ENCODE measurements at regions not wholly inside any gene's neighbourhood (a gene's known extent, or its start where the extent isn't known, plus 50 kb on each side); places are given as distances from the start of the nearest gene placed in this dataset.
"Not testable (repeated sequence)": the region's sequence is repeated elsewhere in the genome, so short reads cannot be mapped to it uniquely, and the experiment has no call there.

DNA sequence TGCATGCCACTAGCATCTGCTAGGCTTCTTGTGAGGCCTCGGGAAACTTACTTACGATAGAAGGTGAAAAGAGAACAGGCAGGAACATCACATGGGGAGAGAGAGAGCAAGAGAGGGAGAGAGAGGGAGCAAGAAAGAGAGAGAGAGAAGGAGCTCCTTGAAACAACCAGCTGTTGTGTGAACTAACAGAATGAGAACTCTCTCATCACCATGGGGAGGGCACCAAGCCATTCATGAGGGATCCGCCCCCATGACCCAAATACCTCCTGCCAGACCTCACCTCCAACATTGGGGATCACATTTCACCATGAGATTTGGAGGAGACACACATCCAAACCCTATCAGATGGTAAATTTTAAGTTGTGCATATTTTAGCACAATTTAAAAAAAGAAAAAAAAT is 1217.2 kb downstream of the TYW1 start:
- no peaks in the 10 kb centered on the region for H3K27me3 Mint-ChIP-seq
- no peaks in the 10 kb centered on the region for H3K27me3 ChIP-seq (ENCODE audit: insufficient read depth, low read length)
- H3K36me3 Mint-ChIP-seq, result no peaks in the 10 kb centered on the region

DNA sequence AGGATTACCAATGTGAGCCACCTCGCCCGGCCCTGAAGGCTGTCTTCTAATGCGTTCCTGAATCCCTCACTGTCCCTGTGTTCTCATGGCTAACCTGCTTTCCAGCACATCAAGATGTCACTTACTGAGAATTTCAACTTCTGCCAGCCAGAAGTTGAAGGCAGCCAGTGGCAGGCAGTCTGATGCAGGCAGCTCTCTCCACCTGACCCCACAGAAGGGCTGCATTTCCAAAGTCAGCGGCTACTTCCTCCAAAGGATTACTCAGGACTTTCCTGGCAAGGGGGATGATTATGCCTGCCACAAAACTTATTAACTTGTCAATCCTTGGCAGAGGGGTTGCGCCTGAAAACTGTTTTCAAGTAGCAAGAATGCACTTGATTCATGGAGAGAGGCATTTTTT is 1219.4 kb downstream of the TYW1 start:
- ChIA-PET POLR2A (ENCODE audit: partially characterized antibody) (no interaction called here), CTCF (ENCODE audit: partially characterized antibody) (no interaction called here)
- no peaks in the 10 kb centered on the region for H3K27me3 Mint-ChIP-seq
- no peak overlapping the region for H3K4me3 Mint-ChIP-seq
- Histone ChIP-seq H3K36me3 (ENCODE audit: insufficient read depth, low read length) (no peaks in the 10 kb centered on the region), H3K27ac (ENCODE audit: low read depth, low read length) (no peak overlapping the region), H3K9me3 (ENCODE audit: control insufficient read depth in 1 of 2, low read length in 2 of 2) (no peaks in the 10 kb centered on the region), H3K27me3 (ENCODE audit: insufficient read depth, low read length) (no peaks in the 10 kb centered on the region), H3K4me3 (ENCODE audit: low read length in 2 of 2) (no peak overlapping the region), H3K4me1 (ENCODE audit: insufficient read depth, low read length) (no peaks in the 10 kb centered on the region)
- no peaks in the 10 kb centered on the region for H3K36me3 Mint-ChIP-seq
- H3K27ac Mint-ChIP-seq, result no peak overlapping the region
- DNase-seq, result no peak
- intact Hi-C loops (cut with micrococcal nuclease), result no loop called here
- H3K4me1 Mint-ChIP-seq, result no peaks in the 10 kb centered on the region
- H3K9me3 Mint-ChIP-seq, result peaks cover 0 to 25% (median 8%) of the 10 kb centered on the region in 8 donors

More for the DNA sequence above, 1217.2 kb downstream of the TYW1 start:
- Histone ChIP-seq H3K27ac (ENCODE audit: low read depth, low read length) (no peak overlapping the region), H3K4me3 (ENCODE audit: low read length in 2 of 2) (no peak overlapping the region), H3K36me3 (ENCODE audit: insufficient read depth, low read length) (no peaks in the 10 kb centered on the region), H3K4me1 (ENCODE audit: insufficient read depth, low read length) (no peaks in the 10 kb centered on the region), H3K9me3 (ENCODE audit: control insufficient read depth in 1 of 2, low read length in 2 of 2) (no peaks in the 10 kb centered on the region)
- Mint-ChIP-seq H3K4me1 (no peaks in the 10 kb centered on the region), H3K9me3 (peaks cover 4 to 23% (median 8%) of the 10 kb centered on the region in 8 donors), H3K4me3 (no peak overlapping the region), H3K27ac (no peak overlapping the region)
- POLR2A ChIA-PET (ENCODE audit: partially characterized antibody), result no interaction called here
- DNase-seq, result no peak
- intact Hi-C loops (cut with micrococcal nuclease), result no loop called here
- CTCF ChIA-PET (ENCODE audit: partially characterized antibody), result no interaction called here

DNA sequence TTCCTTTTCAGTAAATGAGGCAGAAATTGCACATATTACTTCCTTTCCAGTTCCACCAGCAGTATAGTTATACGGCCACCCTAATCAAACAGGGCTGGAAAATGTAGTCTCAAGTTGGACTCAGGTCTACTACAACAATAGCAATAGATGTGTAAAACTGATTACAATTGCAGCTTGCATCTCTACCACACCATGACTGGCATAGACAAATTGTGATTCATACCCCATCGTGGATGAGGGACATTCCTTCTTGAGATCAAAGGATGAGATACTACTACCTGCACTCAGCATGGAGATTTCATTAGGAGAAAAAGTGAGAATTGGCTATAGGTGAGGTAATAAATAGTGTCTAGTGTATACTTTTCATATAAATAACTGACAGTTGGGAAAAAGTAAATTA is 1220.8 kb downstream of the TYW1 start:
- H3K4me3 Mint-ChIP-seq, result no peak overlapping the region
- no peaks in the 10 kb centered on the region for H3K9me3 ChIP-seq (ENCODE audit: control insufficient read depth in 1 of 2, low read length in 2 of 2)
- no peak overlapping the region for H3K27ac Mint-ChIP-seq
- H3K27ac ChIP-seq (ENCODE audit: low read depth, low read length), result no peak overlapping the region
- CTCF ChIA-PET (ENCODE audit: partially characterized antibody), result no interaction called here
- H3K36me3 ChIP-seq (ENCODE audit: insufficient read depth, low read length), result no peaks in the 10 kb centered on the region
- POLR2A ChIA-PET (ENCODE audit: partially characterized antibody), result no interaction called here
- intact Hi-C loops (cut with micrococcal nuclease), result no loop called here
- DNase-seq, result no peak
- no peak overlapping the region for H3K4me3 ChIP-seq (ENCODE audit: low read length in 2 of 2)
- H3K4me1 ChIP-seq (ENCODE audit: insufficient read depth, low read length), result no peaks in the 10 kb centered on the region
- no peaks in the 10 kb centered on the region for H3K27me3 ChIP-seq (ENCODE audit: insufficient read depth, low read length)
- no peaks in the 10 kb centered on the region for H3K27me3 Mint-ChIP-seq
- no peaks in the 10 kb centered on the region for H3K4me1 Mint-ChIP-seq
- H3K9me3 Mint-ChIP-seq, result peaks cover under 1 to 24% (median 6%) of the 10 kb centered on the region in 8 donors
- H3K36me3 Mint-ChIP-seq, result no peaks in the 10 kb centered on the region

DNA sequence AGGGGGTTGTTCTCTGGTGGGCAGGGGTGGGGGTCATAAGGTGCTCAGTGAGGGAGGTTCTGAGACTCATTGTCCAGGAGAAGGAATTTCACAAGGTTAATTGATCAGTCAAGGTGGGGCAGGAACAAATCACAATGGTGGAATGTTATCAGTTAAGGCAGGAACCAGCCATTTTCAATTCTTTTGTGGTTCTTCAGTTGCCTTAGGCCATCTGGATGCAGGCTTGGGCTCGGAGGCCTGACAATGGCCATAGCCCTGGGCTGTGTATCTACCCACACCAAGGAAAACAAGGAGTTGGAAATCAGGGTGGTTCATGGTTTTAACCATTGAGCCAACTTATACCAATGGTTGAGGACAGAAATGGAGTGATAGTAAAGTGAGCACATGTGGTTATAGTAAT is 1221.8 kb downstream of the TYW1 start:
- no peak overlapping the region for H3K27ac Mint-ChIP-seq
- H3K36me3 ChIP-seq (ENCODE audit: insufficient read depth, low read length), result no peaks in the 10 kb centered on the region
- DNase-seq, result no peak

DNA sequence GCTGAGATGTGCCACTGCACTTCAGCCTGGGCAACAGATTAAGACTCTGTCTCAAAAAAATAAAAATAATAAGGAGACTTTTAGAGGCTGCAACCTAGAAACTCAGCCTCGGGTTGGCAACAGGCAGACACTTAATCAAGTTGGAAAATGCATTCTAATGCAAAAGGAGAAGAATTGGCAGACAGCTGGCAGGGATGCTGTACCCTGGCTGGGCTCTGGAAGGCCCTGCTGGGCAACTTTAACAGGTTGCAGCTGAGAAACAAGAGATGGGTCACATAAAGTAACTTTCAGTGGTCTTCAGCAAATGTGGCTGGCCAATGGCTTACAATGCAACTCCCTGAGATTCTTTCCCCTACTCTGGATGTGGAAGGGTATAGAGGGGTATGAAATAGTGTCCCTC is 1225.7 kb downstream of the TYW1 start:
- Mint-ChIP-seq H3K27me3 (peaks cover 0 to 1% of the 10 kb centered on the region in 2 donors), H3K9me3 (peaks cover 0 to 17% (median 7%) of the 10 kb centered on the region in 8 donors), H3K36me3 (no peaks in the 10 kb centered on the region), H3K4me3 (no peak overlapping the region), H3K4me1 (no peaks in the 10 kb centered on the region), H3K27ac (no peak overlapping the region)
- Histone ChIP-seq H3K27ac (ENCODE audit: low read depth, low read length) (no peak overlapping the region), H3K4me1 (ENCODE audit: insufficient read depth, low read length) (no peaks in the 10 kb centered on the region), H3K27me3 (ENCODE audit: insufficient read depth, low read length) (no peaks in the 10 kb centered on the region), H3K4me3 (ENCODE audit: low read length in 2 of 2) (no peak overlapping the region), H3K9me3 (ENCODE audit: control insufficient read depth in 1 of 2, low read length in 2 of 2) (no peaks in the 10 kb centered on the region), H3K36me3 (ENCODE audit: insufficient read depth, low read length) (no peaks in the 10 kb centered on the region)
- intact Hi-C loops (cut with micrococcal nuclease), result no loop called here
- CTCF ChIA-PET (ENCODE audit: partially characterized antibody), result no interaction called here
- no peak for DNase-seq
- POLR2A ChIA-PET (ENCODE audit: partially characterized antibody), result no interaction called here

More for the DNA sequence above, 1221.8 kb downstream of the TYW1 start:
- Histone ChIP-seq H3K4me3 (ENCODE audit: low read length in 2 of 2) (no peak overlapping the region), H3K9me3 (ENCODE audit: control insufficient read depth in 1 of 2, low read length in 2 of 2) (no peaks in the 10 kb centered on the region), H3K27me3 (ENCODE audit: insufficient read depth, low read length) (no peaks in the 10 kb centered on the region), H3K4me1 (ENCODE audit: insufficient read depth, low read length) (no peaks in the 10 kb centered on the region), H3K27ac (ENCODE audit: low read depth, low read length) (no peak overlapping the region)
- POLR2A ChIA-PET (ENCODE audit: partially characterized antibody), result no interaction called here
- H3K27me3 Mint-ChIP-seq, result no peaks in the 10 kb centered on the region
- H3K36me3 Mint-ChIP-seq, result no peaks in the 10 kb centered on the region
- H3K4me3 Mint-ChIP-seq, result no peak overlapping the region
- no peaks in the 10 kb centered on the region for H3K4me1 Mint-ChIP-seq
- H3K9me3 Mint-ChIP-seq, result peaks cover 0 to 23% (median 7%) of the 10 kb centered on the region in 8 donors
- intact Hi-C loops (cut with micrococcal nuclease), result no loop called here
- CTCF ChIA-PET (ENCODE audit: partially characterized antibody), result no interaction called here

DNA sequence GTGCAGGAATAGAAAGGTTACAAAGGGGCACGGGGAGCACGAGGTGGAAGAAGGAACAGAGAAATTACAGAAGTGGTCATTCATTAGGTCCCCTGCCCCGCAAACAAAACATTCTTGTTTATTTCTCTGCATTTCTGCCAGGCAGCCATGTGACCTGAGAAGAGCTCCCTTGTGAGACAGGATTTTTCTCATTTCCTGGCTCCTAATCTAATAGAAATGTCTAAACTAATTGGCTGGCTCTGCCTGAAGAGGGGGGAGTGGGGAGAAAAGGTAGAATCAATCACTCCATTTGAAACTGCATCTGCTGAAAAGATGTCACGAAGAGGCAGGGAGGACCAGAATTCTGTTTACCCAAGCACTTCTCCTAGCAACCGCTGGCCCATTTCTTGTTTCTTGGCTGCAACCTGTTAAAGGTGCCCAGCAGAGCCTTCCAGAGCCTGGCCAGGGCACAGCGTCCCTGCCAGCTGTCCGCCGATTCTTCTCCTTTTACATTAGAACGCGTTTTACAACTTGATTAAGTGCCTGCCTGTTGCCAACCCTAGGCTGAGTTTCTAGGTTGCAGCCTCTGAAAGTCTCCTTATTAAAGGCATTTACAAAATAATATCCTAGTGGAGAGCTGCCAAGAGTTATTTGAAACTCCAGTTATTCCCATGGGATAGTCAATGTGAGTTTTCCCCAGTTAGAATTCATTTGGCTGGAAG is 1227.6 kb downstream of the TYW1 start:
- POLR2A ChIA-PET (ENCODE audit: partially characterized antibody), result no interaction called here
- Histone ChIP-seq H3K4me3 (ENCODE audit: low read length in 2 of 2) (no peak overlapping the region), H3K27me3 (ENCODE audit: insufficient read depth, low read length) (no peaks in the 10 kb centered on the region), H3K9me3 (ENCODE audit: control insufficient read depth in 1 of 2, low read length in 2 of 2) (no peaks in the 10 kb centered on the region), H3K27ac (ENCODE audit: low read depth, low read length) (no peak overlapping the region), H3K36me3 (ENCODE audit: insufficient read depth, low read length) (no peaks in the 10 kb centered on the region), H3K4me1 (ENCODE audit: insufficient read depth, low read length) (no peaks in the 10 kb centered on the region)
- no peak for DNase-seq
- intact Hi-C loops (cut with micrococcal nuclease), result no loop called here
- Mint-ChIP-seq H3K4me3 (no peak overlapping the region), H3K36me3 (no peaks in the 10 kb centered on the region), H3K9me3 (peaks cover 4 to 19% (median 9%) of the 10 kb centered on the region in 8 donors), H3K27ac (no peak overlapping the region), H3K27me3 (peaks cover 0 to 1% of the 10 kb centered on the region in 2 donors), H3K4me1 (no peaks in the 10 kb centered on the region)
- CTCF ChIA-PET (ENCODE audit: partially characterized antibody), result no interaction called here

DNA sequence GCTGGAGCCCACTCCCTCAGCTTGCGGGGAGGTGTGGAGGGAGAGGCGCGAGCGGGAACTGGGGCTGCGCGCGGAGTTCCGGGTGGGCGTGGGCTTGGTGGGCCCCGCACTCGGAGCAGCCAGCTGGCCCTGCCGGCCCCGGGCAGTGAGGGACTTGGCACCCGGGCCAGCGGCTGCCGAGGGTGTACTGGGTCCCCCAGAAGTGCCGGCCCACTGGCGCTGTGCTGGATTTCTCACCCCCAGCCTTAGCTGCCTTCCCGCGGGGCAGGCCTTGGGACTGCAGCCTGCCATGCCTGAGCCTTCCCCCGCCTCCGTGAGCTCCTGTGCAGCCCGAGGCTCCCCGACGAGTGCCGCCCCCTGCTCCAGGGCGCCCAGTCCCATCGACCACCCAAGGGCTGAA is 1234.4 kb downstream of the TYW1 start:
- H3K4me3 Mint-ChIP-seq; H3K36me3 ChIP-seq (ENCODE audit: insufficient read depth, low read length); intact Hi-C loops (cut with micrococcal nuclease); H3K27me3 Mint-ChIP-seq; H3K4me1 ChIP-seq (ENCODE audit: insufficient read depth, low read length); H3K4me3 ChIP-seq (ENCODE audit: low read length in 2 of 2); DNase-seq; H3K4me1 Mint-ChIP-seq; H3K27me3 ChIP-seq (ENCODE audit: insufficient read depth, low read length); H3K27ac Mint-ChIP-seq; H3K36me3 Mint-ChIP-seq; POLR2A ChIA-PET (ENCODE audit: partially characterized antibody); CTCF ChIA-PET (ENCODE audit: partially characterized antibody); H3K27ac ChIP-seq (ENCODE audit: low read depth, low read length); H3K9me3 ChIP-seq (ENCODE audit: control insufficient read depth in 1 of 2, low read length in 2 of 2): not testable (repeated sequence)
- H3K9me3 Mint-ChIP-seq, result peaks cover 7 to 21% (median 14%) of the 10 kb centered on the region in 8 donors

DNA sequence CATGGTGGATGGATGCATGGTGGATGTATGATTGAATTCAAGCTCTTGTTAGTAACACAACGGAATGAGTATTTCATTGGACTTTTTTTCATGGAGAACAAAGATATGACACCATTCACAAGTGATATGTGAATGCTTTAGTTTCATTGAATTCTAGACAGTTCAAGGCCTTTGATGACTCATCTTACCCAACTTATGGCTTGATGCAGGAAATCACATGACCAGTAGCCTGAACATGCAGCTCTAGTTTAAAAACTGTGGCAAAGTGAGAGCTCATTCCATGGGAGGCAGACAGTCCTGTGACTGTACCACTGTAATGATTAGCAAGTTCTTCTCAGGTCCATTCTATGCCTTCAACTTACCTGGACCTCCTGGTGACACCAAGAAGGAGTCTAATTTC is 1239.3 kb downstream of the TYW1 start:
- H3K4me3 ChIP-seq (ENCODE audit: low read length in 2 of 2), result no peak overlapping the region
- Mint-ChIP-seq H3K4me3 (peak overlapping the region in 1 of 8 donors; percentile 55), H3K4me1 (no peaks in the 10 kb centered on the region), H3K27ac (no peak overlapping the region), H3K9me3 (peaks cover 9 to 29% (median 14%) of the 10 kb centered on the region in 8 donors), H3K27me3 (no peaks in the 10 kb centered on the region), H3K36me3 (no peaks in the 10 kb centered on the region)
- ChIA-PET CTCF (ENCODE audit: partially characterized antibody) (no interaction called here), POLR2A (ENCODE audit: partially characterized antibody) (no interaction called here)
- DNase-seq, result no peak
- no peaks in the 10 kb centered on the region for H3K36me3 ChIP-seq (ENCODE audit: insufficient read depth, low read length)
- no peaks in the 10 kb centered on the region for H3K4me1 ChIP-seq (ENCODE audit: insufficient read depth, low read length)
- H3K27ac ChIP-seq (ENCODE audit: low read depth, low read length), result no peak overlapping the region
- intact Hi-C loops (cut with micrococcal nuclease), result no loop called here
- H3K27me3 ChIP-seq (ENCODE audit: insufficient read depth, low read length), result no peaks in the 10 kb centered on the region
- H3K9me3 ChIP-seq (ENCODE audit: control insufficient read depth in 1 of 2, low read length in 2 of 2), result no peaks in the 10 kb centered on the region
